CD4-positive, alpha-beta T cell (primary cell): ENCODE measurements at regions not wholly inside any gene's neighbourhood (a gene's known extent, or its start where the extent isn't known, plus 50 kb on each side); places are given as distances from the start of the nearest gene placed in this dataset.

Experiments
- ATAC-seq: fragments of 200-7000 bp; cut with Tn5 transposase; one replicate; pipeline ENCODE4 v1.10.0; 2022; ENCODE audit warnings: mild to moderate bottlenecking; ENCODE audit not compliant: poor library complexity
- CTCF ChIA-PET: fragments of 350-600 bp; sonication (Branson Sonifier 250); formaldehyde crosslinking; loops from one replicate; lab custom pipeline; 2021; ENCODE audit warnings: antibody characterized with exemption, inconsistent platforms; lab: Charles Lee
- POLR2A ChIA-PET: fragments of 350-600 bp; sonication (Branson Sonifier 250); formaldehyde crosslinking; loops from one replicate; lab custom pipeline; 2021; ENCODE audit warnings: antibody characterized with exemption, inconsistent platforms; lab: Charles Lee
- DNase-seq, 14 experiments: peaks; one replicate each; pipeline ENCODE4 v3.0.0-alpha.2; 2013 to 2020; ENCODE audit warnings: mixed read lengths in 2 of 14
- H3K27ac ChIP-seq, 2 donors: one replicate each; pipeline versions ENCODE4 v1.5.1 to v1.7.0; 2013; ENCODE audit warnings: low read length in 2 of 2, low read depth in 1 of 2, mild to moderate bottlenecking in 1 of 2
- H3K27me3 ChIP-seq, 2 experiments: 1 replicate in 1 of 2; 2 replicates in 1 of 2; pipeline versions ENCODE4 v1.6.1 to v1.7.0; 2013; ENCODE audit warnings: low read length in 2 of 2, control low read depth in 1 of 2, mild to moderate bottlenecking in 1 of 2, moderate library complexity in 1 of 2; ENCODE audit not compliant: insufficient read depth in 2 of 2, control insufficient read depth in 1 of 2
- H3K36me3 ChIP-seq: one replicate; pipeline ENCODE4 v1.6.1; 2013; ENCODE audit warnings: low read length, control low read depth; ENCODE audit not compliant: insufficient read depth
- H3K4me1 ChIP-seq: one replicate; pipeline ENCODE4 v1.6.1; 2013; ENCODE audit warnings: low read length, control low read depth; ENCODE audit not compliant: insufficient read depth
- H3K4me3 ChIP-seq: one replicate; pipeline ENCODE4 v1.5.1; 2013; ENCODE audit warnings: mild to moderate bottlenecking, low read length, moderate library complexity
- H3K9me3 ChIP-seq, 2 experiments: 1 replicate in 1 of 2; 2 replicates in 1 of 2; pipeline versions ENCODE4 v1.6.1 to v1.7.0; 2013; ENCODE audit warnings: low read length in 2 of 2, mild to moderate bottlenecking in 2 of 2, control low read depth in 1 of 2, moderate library complexity in 1 of 2; ENCODE audit not compliant: control insufficient read depth in 1 of 2, insufficient read depth in 1 of 2
- H3K27ac Mint-ChIP-seq: one replicate; pipeline ENCODE4 v1.8.0; 2020; ENCODE audit warnings: mixed read lengths
- H3K27me3 Mint-ChIP-seq: one replicate; pipeline ENCODE4 v1.8.0; 2021; ENCODE audit warnings: mixed read lengths
- H3K36me3 Mint-ChIP-seq: one replicate; pipeline ENCODE4 v1.8.0; 2021; ENCODE audit warnings: low read depth, mixed read lengths
- H3K4me1 Mint-ChIP-seq: one replicate; pipeline ENCODE4 v1.8.0; 2021; ENCODE audit warnings: low read depth, mixed read lengths
- H3K4me3 Mint-ChIP-seq: one replicate; pipeline ENCODE4 v1.8.0; 2020; ENCODE audit warnings: mild to moderate bottlenecking, mixed read lengths
- H3K9me3 Mint-ChIP-seq: one replicate; pipeline ENCODE4 v1.8.0; 2020; ENCODE audit warnings: mixed read lengths
- CTCF ChIP-seq: fragments of 200-600 bp; IDR thresholded peaks from one replicate; pipeline ENCODE4 v1.8.0; 2022; ENCODE audit warnings: antibody characterized with exemption, mild to moderate bottlenecking
- intact Hi-C, 2 experiments: fragments of 100-400 bp; cut with DNase I in 1 of 2; cut with micrococcal nuclease in 1 of 2; formaldehyde crosslinking; loops; one replicate each; pipeline versions ENCODE4 v1.15.1 to v1.9.0; 2023 to 2025; cut with DNase I, micrococcal nuclease

DNA sequence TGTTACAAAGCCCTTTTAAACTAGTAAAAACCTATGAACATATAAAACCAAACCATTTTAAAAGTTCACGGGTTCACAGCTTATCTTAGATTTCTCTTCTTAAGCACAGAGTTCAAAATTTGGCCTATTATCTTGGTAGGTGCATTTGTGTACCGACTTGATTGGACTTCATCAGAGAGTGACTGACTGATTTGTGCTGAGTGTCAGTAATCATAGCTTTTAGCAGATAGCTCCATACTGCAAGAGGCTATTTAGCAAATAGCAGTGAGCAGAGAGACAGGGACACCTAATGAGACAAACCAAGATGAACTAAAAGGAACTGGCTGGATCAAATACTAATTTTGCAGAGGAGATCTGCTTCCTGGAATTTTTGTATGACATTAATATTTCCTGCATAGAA, 274.5 kb downstream of the PRR16 start:
- Mint-ChIP-seq H3K27ac (no peak overlapping the region), H3K36me3 (no peaks in the 10 kb centered on the region), H3K4me1 (no peaks in the 10 kb centered on the region), H3K9me3 (peaks cover 3% of the 10 kb centered on the region), H3K27me3 (no peaks in the 10 kb centered on the region), H3K4me3 (no peak overlapping the region)
- ATAC-seq: no peak
- no peak for DNase-seq
- ChIA-PET CTCF (no interaction called here), POLR2A (no interaction called here)
- H3K4me3 ChIP-seq: no peak overlapping the region
- no peaks in the 10 kb centered on the region for H3K4me1 ChIP-seq
- TF ChIP-seq CTCF: no peak
- peaks cover 0 to 9% of the 10 kb centered on the region in 2 experiments for H3K9me3 ChIP-seq
- H3K27ac ChIP-seq: no peak overlapping the region
- no peaks in the 10 kb centered on the region for H3K36me3 ChIP-seq
- intact Hi-C loops: no loop called here
- H3K27me3 ChIP-seq: no peaks in the 10 kb centered on the region

DNA sequence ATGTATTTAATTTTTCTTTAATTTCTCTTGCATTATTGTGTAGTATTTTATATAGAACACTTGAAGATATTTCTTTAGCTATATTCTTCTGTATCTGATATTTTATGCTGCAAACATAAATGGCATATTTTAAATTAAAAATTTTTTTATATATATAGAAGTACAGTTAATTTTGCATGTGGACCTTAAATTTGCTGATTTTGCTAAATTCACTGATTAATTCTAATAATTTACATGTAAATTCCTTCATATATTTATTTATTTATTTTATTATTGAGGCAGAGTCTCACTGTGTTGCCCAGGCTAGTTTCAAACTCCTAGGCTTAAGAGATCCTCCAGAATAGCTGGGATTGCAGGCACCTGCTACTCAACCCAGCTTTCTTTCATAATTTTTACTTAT, 276.9 kb downstream of the PRR16 start:
- H3K4me1 ChIP-seq: no peaks in the 10 kb centered on the region
- POLR2A ChIA-PET: no interaction called here
- no peak for DNase-seq
- peaks cover 0 to 5% of the 10 kb centered on the region in 2 experiments for H3K9me3 ChIP-seq
- Mint-ChIP-seq H3K4me3 (no peak overlapping the region), H3K36me3 (no peaks in the 10 kb centered on the region), H3K27me3 (no peaks in the 10 kb centered on the region), H3K27ac (no peak overlapping the region), H3K4me1 (no peaks in the 10 kb centered on the region), H3K9me3 (peaks cover 3% of the 10 kb centered on the region)
- CTCF ChIA-PET: no interaction called here
- H3K36me3 ChIP-seq: no peaks in the 10 kb centered on the region
- no peak overlapping the region for H3K4me3 ChIP-seq
- H3K27me3 ChIP-seq: no peaks in the 10 kb centered on the region
- no peak overlapping the region for H3K27ac ChIP-seq
- TF ChIP-seq CTCF: no peak
- intact Hi-C loops: no loop called here
- ATAC-seq: no peak

GRCh38 chr5:120748474-120748873, 284.4 kb downstream of the PRR16 start:
- H3K9me3 ChIP-seq: no peaks in the 10 kb centered on the region
- no peak overlapping the region for H3K4me3 ChIP-seq
- Mint-ChIP-seq H3K27ac (no peak overlapping the region), H3K4me1 (no peaks in the 10 kb centered on the region), H3K27me3 (no peaks in the 10 kb centered on the region), H3K9me3 (peaks cover 9% of the 10 kb centered on the region), H3K36me3 (no peaks in the 10 kb centered on the region), H3K4me3 (no peak overlapping the region)
- intact Hi-C loops: no loop called here
- H3K4me1 ChIP-seq: no peaks in the 10 kb centered on the region
- no peaks in the 10 kb centered on the region for H3K36me3 ChIP-seq
- H3K27ac ChIP-seq: no peak overlapping the region
- TF ChIP-seq CTCF: no peak
- DNase-seq (no peak), ATAC-seq (no peak)
- no peaks in the 10 kb centered on the region for H3K27me3 ChIP-seq
- CTCF ChIA-PET: no interaction called here
- POLR2A ChIA-PET: no interaction called here
